Activated naive CD8-positive, alpha-beta T cell (primary cell): ENCODE measurements at regions not wholly inside any gene's neighbourhood (a gene's known extent, or its start where the extent isn't known, plus 50 kb on each side); places are given as distances from the start of the nearest gene placed in this dataset.

ENCODE experiments used
- H3K27ac Mint-ChIP-seq: one replicate; pipeline ENCODE4 v1.8.0; 2021; ENCODE audit warnings: mixed read lengths
- H3K27me3 Mint-ChIP-seq: one replicate; pipeline ENCODE4 v1.8.0; 2021; ENCODE audit warnings: mixed read lengths
- H3K36me3 Mint-ChIP-seq: one replicate; pipeline ENCODE4 v1.8.0; 2021; ENCODE audit warnings: mixed read lengths
- H3K4me1 Mint-ChIP-seq: one replicate; pipeline ENCODE4 v1.8.0; 2021; ENCODE audit warnings: low read depth, mixed read lengths
- H3K4me3 Mint-ChIP-seq: one replicate; pipeline ENCODE4 v1.8.0; 2021; ENCODE audit warnings: mild to moderate bottlenecking, mixed read lengths
- H3K9me3 Mint-ChIP-seq: one replicate; pipeline ENCODE4 v1.8.0; 2021; ENCODE audit warnings: low read depth, mixed read lengths

DNA sequence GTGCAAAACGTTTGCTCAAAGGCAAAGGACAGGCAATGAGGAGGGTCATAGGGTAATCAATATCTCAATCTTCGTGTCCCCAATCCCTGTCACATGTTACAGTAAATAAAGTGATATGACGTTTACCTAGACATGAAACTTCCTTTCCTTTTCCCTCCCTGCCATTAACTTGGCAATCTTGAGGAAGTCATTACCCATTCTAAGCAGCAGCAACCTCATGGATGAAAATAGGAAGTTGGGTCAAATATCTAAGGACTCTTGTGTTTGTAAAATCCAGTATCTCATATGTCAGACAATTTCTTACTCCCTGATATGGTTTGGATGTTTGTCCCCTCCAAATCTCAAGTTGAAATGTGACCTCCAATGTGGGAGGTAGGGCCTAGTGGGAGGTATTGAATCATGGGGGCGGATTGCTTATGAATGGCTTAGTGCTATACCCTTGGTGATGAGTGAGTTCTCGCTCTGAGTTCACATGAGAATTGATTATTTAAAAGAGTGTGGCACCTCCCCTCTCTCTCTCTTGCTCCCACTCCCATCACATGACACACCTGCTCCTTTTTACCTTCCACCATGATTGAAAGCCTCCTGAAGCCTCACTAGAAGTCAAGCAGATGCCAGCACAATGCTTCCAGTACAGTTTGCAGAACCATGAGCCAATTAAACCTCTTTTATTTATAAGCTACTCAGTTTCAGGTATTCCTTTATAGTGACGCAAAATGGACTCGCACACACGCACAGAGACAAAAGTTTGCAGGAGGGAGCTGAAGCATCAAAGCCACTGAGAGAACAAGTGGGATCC, 545.9 kb upstream of the JARID2 start:
- H3K9me3 Mint-ChIP-seq: no peaks in the 10 kb centered on the region
- H3K36me3 Mint-ChIP-seq: no peaks in the 10 kb centered on the region
- no peak overlapping the region for H3K4me3 Mint-ChIP-seq
- peaks cover 3% of the 10 kb centered on the region for H3K4me1 Mint-ChIP-seq
- H3K27ac Mint-ChIP-seq: no peak overlapping the region
- no peaks in the 10 kb centered on the region for H3K27me3 Mint-ChIP-seq

- H3K4me3 Mint-ChIP-seq: no peak overlapping the region
- no peaks in the 10 kb centered on the region for H3K27me3 Mint-ChIP-seq
- peaks cover 15% of the 10 kb centered on the region for H3K4me1 Mint-ChIP-seq
- no peaks in the 10 kb centered on the region for H3K36me3 Mint-ChIP-seq
- H3K27ac Mint-ChIP-seq: no peak overlapping the region
- no peaks in the 10 kb centered on the region for H3K9me3 Mint-ChIP-seq
Observed at GRCh38 chr6:14701946-14702345, 543.9 kb upstream of the JARID2 start.

DNA sequence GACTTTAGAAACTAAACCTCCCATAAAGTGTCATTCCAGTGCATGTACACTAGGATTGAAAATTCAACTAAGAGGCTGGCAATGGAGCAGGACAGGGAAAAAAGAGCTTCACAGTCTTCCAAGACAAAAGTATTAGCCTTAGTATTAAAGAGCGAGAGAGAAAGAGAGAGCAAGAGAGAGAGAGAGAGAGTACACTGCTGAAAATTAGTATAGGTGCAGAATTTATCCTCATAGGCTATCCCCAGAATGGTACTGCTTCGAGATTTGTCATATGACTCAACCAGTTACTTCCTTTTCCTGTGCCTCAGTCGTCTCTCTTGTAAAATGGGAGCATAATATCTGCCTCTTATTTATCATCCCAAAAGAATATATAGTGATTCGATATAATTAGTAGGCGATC, 543.2 kb upstream of the JARID2 start:
- Mint-ChIP-seq H3K4me3 (no peak overlapping the region), H3K27ac (no peak overlapping the region), H3K4me1 (peaks cover 19% of the 10 kb centered on the region), H3K9me3 (no peaks in the 10 kb centered on the region), H3K27me3 (no peaks in the 10 kb centered on the region), H3K36me3 (no peaks in the 10 kb centered on the region)

DNA sequence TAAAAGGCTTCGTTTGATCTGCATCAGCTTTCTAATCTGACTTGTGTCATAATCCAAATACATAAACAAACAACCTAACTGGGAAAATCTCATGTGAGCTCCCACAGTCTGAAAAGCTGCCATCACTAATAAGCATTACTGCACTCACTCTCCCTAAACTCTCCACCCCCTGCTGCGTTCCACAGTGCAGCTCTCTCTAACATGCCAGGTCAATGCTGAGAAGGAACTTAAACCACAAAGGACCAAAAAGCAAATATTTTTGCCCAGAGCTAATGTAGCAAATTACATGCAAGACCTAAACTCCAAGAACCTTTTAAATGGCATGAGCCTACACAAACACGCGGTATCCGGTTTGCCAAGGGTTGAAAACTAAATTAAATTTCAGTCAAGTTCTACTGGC, 542.3 kb upstream of the JARID2 start:
- Mint-ChIP-seq H3K4me1 (peaks cover 24% of the 10 kb centered on the region), H3K9me3 (no peaks in the 10 kb centered on the region), H3K27ac (peak overlapping the region; percentile 3), H3K36me3 (no peaks in the 10 kb centered on the region), H3K27me3 (no peaks in the 10 kb centered on the region), H3K4me3 (no peak overlapping the region)

DNA sequence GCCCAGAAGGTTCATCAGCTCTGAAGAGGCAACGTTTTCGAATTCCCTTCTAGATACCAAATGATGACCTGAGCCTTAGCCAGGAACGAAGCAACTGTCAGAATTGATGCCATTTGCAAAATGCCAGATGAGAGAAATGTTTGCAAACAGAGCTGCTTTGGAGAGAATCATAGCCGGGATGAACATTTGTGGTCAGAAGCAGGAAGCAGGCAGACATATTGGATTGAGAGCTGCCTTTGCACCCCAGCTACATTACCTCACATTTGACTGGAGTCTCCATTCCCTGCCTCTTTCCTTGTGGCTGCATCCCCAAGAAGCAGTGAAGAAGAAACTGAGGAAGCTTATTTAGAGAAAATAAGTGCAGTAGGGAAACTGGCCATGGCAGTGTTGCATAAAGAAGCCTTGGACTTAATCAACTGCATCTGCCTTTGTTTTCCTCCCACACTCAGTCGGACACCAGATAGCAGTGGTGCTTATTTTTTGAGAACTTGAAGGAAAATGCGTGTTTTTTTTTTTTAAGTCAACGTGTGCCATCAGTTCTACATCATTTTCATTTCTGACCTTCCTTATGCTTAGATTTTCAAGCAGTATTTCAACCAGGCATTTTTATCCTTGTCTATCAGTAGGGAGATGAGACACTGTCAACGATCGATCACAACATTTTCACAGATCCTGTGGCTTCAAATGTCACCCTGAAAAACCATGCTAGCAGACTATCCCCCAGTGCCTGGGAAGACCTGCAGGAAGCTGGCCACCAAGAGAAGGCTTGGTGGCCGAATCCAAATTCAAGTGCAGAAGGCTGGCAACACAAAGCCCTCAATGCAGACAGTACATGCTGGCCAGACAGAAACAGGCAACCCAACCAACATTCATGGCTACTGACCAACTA, 541.2 kb upstream of the JARID2 start:
- H3K27me3 Mint-ChIP-seq: no peaks in the 10 kb centered on the region
- H3K9me3 Mint-ChIP-seq: no peaks in the 10 kb centered on the region
- no peaks in the 10 kb centered on the region for H3K36me3 Mint-ChIP-seq
- H3K4me3 Mint-ChIP-seq: no peak overlapping the region
- peaks cover 24% of the 10 kb centered on the region for H3K4me1 Mint-ChIP-seq
- no peak overlapping the region for H3K27ac Mint-ChIP-seq

- Mint-ChIP-seq H3K27me3 (no peaks in the 10 kb centered on the region), H3K27ac (peak overlapping the region; percentile 55), H3K9me3 (no peaks in the 10 kb centered on the region), H3K4me1 (peaks cover 25% of the 10 kb centered on the region), H3K36me3 (no peaks in the 10 kb centered on the region), H3K4me3 (no peak overlapping the region)
Observed at GRCh38 chr6:14705841-14706377, 540.0 kb upstream of the JARID2 start.

GRCh38 chr6:14706378-14706929, 539.4 kb upstream of the JARID2 start:
- H3K36me3 Mint-ChIP-seq: no peaks in the 10 kb centered on the region
- H3K27ac Mint-ChIP-seq: peak overlapping the region; percentile 55
- H3K4me3 Mint-ChIP-seq: no peak overlapping the region
- H3K4me1 Mint-ChIP-seq: peaks cover 30% of the 10 kb centered on the region
- H3K27me3 Mint-ChIP-seq: no peaks in the 10 kb centered on the region
- H3K9me3 Mint-ChIP-seq: no peaks in the 10 kb centered on the region

DNA sequence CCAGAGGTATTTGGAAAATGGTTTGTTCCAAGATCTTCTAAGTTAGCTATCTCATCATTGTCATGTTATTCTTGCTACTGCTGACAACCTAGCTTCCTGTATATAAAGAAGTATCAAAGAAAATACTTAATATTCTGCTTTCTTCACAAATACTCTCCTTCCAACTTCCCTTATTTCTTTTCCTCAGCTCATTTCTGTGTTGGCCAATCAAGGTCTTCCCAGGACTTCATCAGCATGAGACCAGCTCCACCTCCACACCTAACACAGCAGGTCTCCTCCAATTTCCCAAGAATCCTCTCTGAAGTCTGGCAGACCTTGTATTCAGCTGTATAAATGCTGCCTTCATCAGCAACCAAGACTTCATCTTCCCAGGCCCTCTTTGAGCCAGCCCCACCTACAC, 538.6 kb upstream of the JARID2 start:
- Mint-ChIP-seq H3K4me1 (peaks cover 33% of the 10 kb centered on the region), H3K4me3 (no peak overlapping the region), H3K36me3 (no peaks in the 10 kb centered on the region), H3K27ac (peak overlapping the region; percentile 36), H3K27me3 (no peaks in the 10 kb centered on the region), H3K9me3 (no peaks in the 10 kb centered on the region)

DNA sequence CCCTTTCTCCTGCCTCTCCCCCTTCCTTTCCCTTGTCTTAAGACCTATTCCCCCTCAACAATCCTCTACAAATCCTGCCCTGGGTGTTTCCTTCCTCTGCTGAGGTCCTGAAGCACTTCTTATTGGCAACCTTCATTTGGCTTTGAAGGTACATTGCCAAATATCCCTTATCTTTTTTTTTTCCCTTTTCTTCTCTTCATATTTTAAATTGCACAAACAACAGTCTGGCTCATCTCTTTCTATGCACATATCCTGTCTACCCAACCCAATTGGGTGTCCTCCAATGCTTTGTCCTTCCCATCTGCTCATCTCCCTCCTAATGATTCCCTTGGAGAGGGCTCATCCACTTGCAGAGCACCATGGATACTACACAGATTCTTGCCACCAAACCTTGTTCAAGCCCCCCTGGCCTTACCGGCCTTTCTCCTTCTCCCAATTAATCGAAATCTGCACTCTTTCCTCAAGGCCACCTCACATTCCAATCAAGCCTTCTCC, 537.9 kb upstream of the JARID2 start:
- Mint-ChIP-seq H3K4me1 (peaks cover 33% of the 10 kb centered on the region), H3K9me3 (no peaks in the 10 kb centered on the region), H3K27me3 (no peaks in the 10 kb centered on the region), H3K4me3 (no peak overlapping the region), H3K27ac (no peak overlapping the region), H3K36me3 (no peaks in the 10 kb centered on the region)

DNA sequence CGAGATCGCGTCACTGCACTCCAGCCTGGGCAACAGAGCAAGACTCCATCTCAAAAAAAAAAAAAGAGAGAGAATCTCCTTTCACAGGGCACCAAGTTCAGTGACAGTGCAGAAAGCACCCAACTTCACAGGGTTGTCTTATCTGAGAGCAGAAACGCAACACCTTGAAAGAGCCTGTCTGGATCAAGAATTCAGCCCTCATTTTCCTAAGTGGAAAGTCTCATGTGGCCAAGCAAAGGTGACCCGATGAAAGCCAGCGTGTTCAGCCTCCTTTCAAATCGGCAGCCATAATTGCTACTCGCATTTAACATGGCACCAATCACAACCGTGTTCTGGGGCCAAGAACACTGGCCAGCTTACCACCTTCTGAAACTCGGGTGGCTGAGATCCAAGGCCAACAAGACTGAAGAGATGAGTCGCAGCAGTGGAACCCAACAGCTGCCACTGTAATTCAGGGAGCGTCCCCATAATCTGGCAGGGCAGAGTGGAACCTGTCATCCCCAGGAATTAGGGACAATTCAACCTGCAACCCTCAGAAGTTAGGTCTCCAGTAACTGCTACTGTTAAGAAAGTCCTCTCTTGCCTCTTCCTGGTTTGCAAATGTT, 536.7 kb upstream of the JARID2 start:
- H3K27ac Mint-ChIP-seq: no peak overlapping the region
- H3K4me3 Mint-ChIP-seq: no peak overlapping the region
- no peaks in the 10 kb centered on the region for H3K9me3 Mint-ChIP-seq
- H3K4me1 Mint-ChIP-seq: peaks cover 33% of the 10 kb centered on the region
- no peaks in the 10 kb centered on the region for H3K27me3 Mint-ChIP-seq
- no peaks in the 10 kb centered on the region for H3K36me3 Mint-ChIP-seq

- H3K4me3 Mint-ChIP-seq: no peak overlapping the region
Observed at GRCh38 chr6:14709900-14710299, 536.0 kb upstream of the JARID2 start.

DNA sequence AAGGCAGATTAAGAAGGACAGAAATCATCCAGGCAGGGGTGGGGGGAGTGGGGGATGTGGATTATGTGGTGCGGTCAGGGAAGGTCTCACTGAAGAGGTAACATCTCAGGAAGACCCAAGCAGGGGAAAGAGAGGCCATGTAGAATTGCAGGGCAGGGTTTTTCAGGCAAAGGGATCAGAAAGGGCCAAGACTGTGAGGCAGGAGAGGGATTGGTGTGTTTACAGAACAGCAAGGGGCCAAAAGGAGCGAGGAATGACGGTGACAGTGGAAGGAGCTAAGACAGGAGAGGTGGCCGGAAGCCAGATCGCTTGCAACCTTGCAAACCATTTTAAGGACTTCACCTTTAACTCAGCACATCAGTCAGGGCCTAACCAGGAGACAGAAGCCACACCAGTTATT, 535.4 kb upstream of the JARID2 start:
- H3K4me3 Mint-ChIP-seq: no peak overlapping the region
- H3K36me3 Mint-ChIP-seq: no peaks in the 10 kb centered on the region
- H3K27me3 Mint-ChIP-seq: no peaks in the 10 kb centered on the region
- peaks cover 29% of the 10 kb centered on the region for H3K4me1 Mint-ChIP-seq
- H3K9me3 Mint-ChIP-seq: no peaks in the 10 kb centered on the region
- no peak overlapping the region for H3K27ac Mint-ChIP-seq

More at GRCh38 chr6:14709900-14710299, 536.0 kb upstream of the JARID2 start:
- H3K9me3 Mint-ChIP-seq: no peaks in the 10 kb centered on the region
- H3K4me1 Mint-ChIP-seq: peaks cover 31% of the 10 kb centered on the region
- H3K36me3 Mint-ChIP-seq: no peaks in the 10 kb centered on the region
- no peaks in the 10 kb centered on the region for H3K27me3 Mint-ChIP-seq
- no peak overlapping the region for H3K27ac Mint-ChIP-seq

DNA sequence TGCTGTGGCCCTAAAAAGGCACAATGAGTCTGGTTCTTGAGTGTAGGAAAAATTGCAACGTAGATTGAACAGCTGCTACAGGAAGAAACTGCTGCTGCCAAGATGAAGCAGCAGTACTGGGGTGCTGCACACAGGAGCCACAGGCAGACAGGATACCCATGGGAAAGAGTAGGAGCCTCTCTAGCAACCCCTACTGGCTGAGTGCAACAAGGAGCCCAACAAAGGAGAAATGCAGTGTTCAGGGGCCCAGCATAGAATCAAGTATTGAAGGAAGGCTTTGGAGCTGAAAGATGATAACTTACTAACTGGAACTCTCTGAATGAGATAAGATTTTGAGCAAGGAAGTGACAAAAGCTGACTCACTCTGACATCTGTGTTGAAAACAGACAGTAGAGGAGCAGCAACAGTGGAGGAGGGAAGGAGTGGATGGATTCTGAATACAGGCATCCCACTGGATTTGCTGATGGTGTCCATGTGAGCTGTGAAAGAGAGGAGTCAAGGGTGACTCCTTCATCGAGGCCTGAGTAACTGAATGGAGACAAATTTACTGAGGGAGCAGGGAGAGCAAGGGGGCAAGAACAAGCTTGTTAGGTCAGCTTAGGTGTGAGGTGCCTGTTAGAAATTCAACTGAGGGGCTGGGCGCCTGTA, 534.7 kb upstream of the JARID2 start:
- peaks cover 25% of the 10 kb centered on the region for H3K4me1 Mint-ChIP-seq

GRCh38 chr6:14711704-14712379, 534.0 kb upstream of the JARID2 start:
- Mint-ChIP-seq H3K9me3 (no peaks in the 10 kb centered on the region), H3K36me3 (no peaks in the 10 kb centered on the region), H3K27ac (no peak overlapping the region), H3K4me1 (peaks cover 20% of the 10 kb centered on the region), H3K4me3 (no peak overlapping the region), H3K27me3 (no peaks in the 10 kb centered on the region)

More for the DNA sequence above, 534.7 kb upstream of the JARID2 start:
- H3K4me3 Mint-ChIP-seq: no peak overlapping the region
- no peaks in the 10 kb centered on the region for H3K36me3 Mint-ChIP-seq
- no peaks in the 10 kb centered on the region for H3K27me3 Mint-ChIP-seq
- H3K27ac Mint-ChIP-seq: peak overlapping the region; percentile 90
- H3K9me3 Mint-ChIP-seq: no peaks in the 10 kb centered on the region
